IPS-NIHi7 (cell line): ENCODE measurements at regions not wholly inside any gene's neighbourhood (a gene's known extent, or its start where the extent isn't known, plus 50 kb on each side); places are given as distances from the start of the nearest gene placed in this dataset.

Source experiments
- DNase-seq: peaks from one replicate; pipeline ENCODE4 v3.0.0; 2012; ENCODE audit warnings: mixed read lengths; ENCODE audit errors: extremely low spot score

GRCh38 chr12:88946372-88946997, 366.2 kb upstream of the KITLG start:
- no peak for DNase-seq

GRCh38 chr12:88945051-88945732, 364.9 kb upstream of the KITLG start:
- DNase-seq, result no peak

DNA sequence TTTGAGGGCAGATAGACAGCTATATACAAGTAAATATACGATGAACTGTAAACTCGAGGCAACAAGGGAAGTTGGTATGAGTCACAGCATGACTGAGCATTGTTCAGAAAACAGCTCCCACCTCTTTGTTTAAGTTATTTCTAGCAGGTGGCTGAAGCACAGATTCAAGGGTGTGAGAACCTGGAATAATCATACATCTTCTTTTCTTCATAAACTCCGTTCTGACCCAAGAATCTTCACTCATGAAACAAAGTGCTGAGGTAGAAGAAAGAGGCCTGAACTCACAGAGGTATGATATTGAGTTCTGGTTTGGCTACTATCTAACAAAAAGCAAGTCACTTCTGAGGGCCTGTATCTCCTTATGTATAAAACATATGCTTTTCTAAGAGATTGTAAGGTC, 364.1 kb upstream of the KITLG start:
- DNase-seq, result no peak

GRCh38 chr12:88940854-88941253, 360.6 kb upstream of the KITLG start:
- DNase-seq, result no peak

GRCh38 chr12:88935856-88936255, 355.6 kb upstream of the KITLG start:
- DNase-seq, result no peak

DNA sequence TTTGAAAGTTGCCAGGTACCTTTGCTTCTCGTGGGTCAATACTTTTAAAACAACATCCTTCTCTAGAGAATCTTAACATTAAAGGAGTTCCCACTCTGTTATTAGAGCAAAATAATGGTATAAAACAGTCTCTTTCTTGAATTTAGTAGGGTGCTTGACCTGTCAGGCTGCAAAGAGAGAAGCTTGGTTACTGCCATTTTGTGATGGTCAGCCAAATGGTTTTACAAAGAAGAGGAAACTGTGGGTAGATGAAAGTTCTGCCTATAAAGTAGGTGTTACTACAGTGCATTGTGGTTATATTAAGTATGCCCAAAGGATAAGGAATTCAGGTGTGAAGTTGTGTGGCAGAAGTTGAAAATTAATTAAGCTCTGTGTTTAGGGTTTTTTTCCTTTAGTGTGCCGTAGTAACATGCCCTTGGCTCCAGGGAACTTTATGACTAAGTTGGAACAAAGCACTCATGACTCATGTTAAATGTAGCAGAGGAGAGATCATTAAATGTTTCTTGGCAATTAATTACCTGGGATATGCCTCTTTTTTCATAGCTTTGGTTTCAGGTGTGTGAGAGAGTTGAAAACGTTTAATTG, 354.0 kb upstream of the KITLG start:
- DNase-seq, result no peak

DNA sequence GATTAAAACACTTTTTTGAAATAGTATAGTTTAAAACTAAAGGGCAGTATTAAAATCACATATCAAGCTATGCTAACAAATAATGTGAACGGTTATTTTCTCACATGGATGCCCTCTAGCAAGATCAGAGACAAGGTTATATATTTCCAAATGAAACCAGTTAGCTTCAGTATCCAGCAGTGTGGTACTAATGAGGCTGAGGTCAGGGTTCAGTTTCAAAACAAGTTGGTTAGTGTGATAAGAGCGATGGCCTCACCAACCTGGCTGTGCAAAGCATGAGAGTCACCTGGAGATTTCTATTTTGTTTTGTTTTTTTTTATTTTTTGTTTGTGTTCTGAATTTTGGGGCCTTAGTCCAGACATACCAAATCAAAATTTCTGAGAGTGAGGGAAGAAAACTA, 352.2 kb upstream of the KITLG start:
- no peak for DNase-seq

- no peak for DNase-seq
Measured at GRCh38 chr12:88931598-88931997, 351.3 kb upstream of the KITLG start.

- no peak for DNase-seq
Measured at GRCh38 chr12:88925454-88925853, 345.2 kb upstream of the KITLG start.

DNA sequence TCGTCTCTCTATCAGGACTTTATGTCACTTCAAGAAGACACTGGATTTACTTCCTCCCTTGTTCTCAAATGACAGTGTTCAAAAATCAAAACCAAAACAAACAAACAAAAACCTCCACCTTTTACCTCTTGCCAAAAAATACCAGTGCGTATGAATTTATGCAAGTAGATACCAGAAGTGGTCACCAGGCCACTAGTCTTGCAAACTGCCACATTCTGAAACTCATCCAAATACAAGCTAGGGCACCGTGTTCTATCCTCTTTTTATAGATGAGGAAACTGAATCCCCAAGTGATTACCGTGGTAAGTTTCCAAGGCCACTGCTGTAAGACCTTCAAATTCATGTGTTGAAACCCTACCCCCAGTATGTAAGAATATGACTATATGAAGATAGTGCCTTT, 343.9 kb upstream of the KITLG start:
- DNase-seq, result no peak

DNA sequence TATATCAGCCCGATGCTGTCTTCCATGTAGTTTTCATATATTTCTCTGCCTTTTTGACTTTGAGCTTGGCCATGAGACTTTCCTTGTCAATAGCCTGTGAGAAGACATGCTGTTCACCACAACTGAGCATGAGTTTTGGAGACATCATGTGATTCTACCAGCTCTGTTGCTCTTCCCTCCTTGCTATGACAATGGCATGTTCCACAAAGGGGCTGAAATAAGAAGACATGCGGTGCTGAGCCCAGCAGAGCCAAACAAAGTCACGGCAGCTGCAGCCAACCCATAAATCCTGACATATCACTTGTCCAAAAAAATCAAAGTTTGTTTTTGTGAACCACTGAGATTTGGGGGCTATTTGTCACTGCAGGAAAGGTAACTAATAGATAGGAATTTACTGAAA, 343.4 kb upstream of the KITLG start:
- no peak for DNase-seq

GRCh38 chr12:88922816-88923215, 342.5 kb upstream of the KITLG start:
- no peak for DNase-seq

DNA sequence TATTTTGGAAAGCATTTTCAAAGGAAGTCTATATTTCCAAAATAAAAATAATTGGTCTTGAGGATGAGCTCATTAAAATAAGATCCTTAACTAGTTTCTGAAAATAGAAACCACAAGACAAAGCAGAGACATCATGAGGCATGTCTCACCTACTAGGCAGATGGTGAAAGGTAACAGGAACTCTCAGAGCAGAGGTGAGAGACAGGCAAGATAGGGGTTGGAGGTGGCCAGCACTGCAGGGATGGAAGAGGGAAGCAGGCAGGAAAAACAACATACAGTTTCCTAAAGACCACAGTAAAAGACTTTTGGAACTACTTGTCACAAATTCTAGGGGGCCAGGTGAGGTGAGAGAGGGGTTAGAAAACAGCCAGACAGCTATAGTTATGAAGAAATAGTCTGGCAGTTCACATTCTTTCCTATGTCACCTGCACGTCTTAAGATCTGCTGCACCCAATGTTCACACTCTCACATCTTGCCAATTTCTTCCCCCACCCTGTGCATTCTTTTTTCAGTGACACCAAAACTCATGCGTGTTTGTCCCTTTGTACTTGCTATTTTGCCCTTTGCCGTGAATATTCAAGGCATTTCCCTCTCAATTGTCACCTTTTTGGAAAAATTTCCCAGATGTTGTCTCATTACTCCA, 341.7 kb upstream of the KITLG start:
- DNase-seq, result no peak

GRCh38 chr12:88921434-88921833, 341.2 kb upstream of the KITLG start:
- no peak for DNase-seq

DNA sequence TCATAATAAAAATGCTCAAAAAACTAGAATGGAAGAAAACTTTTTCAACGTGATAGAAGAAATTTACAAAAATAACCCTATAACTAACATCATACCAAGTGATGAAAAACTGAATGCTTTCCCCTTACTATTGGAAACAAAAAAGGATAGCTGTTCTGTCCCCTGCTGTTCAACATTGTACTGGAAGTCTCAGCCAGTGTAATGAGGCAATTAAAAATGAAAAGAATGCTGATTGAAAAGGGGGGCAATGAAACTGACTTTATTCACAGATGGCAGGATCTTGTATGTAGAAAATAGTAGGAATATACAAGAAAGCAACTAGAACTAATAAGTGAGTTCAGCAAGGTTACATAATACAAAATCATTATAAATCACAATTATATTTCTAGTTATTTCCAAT, 337.9 kb upstream of the KITLG start:
- no peak for DNase-seq

DNA sequence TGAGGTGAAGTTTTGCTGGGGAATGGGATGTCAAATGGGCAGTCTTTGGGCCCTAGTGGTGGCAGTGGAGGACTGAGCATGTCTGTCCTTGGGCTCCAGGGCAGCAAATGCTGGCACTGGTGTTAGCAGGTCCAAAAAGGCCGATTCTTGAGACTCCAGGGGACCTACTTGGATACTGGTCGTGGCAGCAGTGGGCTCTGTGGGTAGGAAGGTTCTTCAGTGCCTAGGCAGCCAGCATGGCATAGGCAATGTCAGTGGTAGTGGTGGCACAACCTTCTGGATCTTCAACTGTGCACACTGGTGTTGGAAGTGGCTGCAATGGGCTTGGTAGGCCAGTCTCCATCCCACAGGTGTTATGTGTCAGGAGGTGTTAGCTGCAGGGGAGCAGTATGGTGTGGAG, 334.7 kb upstream of the KITLG start:
- DNase-seq, result no peak

- DNase-seq, result no peak
Measured at GRCh38 chr12:88909510-88909909, 329.2 kb upstream of the KITLG start.

DNA sequence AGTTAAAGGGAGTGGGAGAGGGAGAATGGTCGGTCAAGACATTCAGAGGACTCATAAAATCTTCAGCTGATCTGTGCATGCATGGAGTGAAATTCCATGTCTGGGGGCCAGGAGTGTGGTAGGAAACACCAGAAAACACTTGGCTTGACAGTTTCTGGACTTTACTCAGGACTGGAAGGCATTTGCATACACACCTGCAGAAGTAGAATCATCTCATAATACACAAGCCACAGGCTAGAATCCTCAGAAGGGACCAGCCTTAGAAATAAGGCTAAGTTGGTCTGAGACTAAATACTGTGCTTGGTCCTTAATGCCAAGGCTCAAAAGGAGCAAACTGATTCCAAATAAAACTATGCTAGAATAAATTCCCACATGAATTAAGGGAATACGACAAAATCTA, 328.1 kb upstream of the KITLG start:
- DNase-seq, result no peak

GRCh38 chr12:88904705-88905104, 324.4 kb upstream of the KITLG start:
- DNase-seq, result no peak

DNA sequence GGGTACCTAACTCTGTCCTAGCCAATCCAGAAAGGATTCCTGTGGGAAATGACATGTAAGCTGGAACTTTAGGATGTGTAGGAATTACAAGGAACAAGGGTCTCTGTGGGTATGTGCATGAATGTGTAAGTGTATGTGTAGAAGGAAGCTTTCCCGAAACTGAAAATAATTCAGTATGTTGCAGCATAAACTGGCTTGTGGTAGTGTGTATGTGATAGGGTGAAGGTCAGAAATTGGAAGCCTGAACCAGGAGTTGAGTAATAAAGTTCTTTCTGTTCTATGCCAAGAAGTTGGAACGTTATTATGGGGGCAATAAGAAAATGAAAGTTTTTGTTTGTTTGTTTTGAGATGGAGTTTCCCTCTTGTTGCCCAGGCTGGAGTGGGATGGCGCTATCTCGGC, 323.1 kb upstream of the KITLG start:
- no peak for DNase-seq

DNA sequence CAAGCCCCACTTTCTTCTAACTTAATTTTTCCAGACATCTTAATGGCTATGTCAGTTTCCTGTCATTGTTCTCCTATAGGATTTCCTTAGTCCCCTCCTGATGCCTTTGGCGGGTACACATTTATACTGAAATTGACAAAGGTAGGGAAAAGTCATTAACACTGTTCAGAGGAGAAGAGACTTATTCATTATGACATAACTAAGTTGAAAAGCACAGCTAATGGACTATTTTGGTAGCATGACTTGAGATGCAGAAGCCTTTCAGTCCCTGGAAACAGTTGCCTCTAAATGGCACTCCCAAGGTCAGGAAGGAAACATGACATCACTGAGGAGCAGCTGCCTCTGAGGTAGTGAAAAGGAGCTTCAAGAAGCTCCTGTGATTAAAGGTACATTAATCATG, 317.5 kb upstream of the KITLG start:
- DNase-seq, result no peak

- no peak for DNase-seq
Measured at GRCh38 chr12:88896958-88897357, 316.7 kb upstream of the KITLG start.

DNA sequence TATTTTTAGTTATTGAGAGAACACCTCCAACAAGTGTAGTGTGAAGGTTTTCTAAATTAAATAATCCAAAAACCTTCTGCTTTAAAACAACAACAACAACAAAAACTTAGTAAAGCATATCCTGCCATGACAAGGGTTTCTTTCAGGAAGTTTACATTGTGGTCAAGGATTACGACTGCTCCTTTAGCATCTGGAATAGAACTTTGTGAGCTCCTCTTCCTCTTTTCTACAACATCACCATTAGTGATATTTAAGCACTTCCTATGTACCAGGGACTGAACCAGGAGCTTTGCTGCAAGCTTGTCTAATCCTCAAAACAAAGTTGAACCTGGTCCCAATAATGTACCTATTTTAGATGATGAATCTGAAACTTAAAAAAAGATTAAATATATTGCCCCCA, 315.4 kb upstream of the KITLG start:
- no peak for DNase-seq
